Pancreas (tissue), 10 donors: ENCODE measurements at regions not wholly inside any gene's neighbourhood (a gene's known extent, or its start where the extent isn't known, plus 50 kb on each side); places are given as distances from the start of the nearest gene placed in this dataset.

Experiments used
- ATAC-seq, 4 donors: fragments of 200-7000 bp; cut with Tn5 transposase; one replicate each; pipeline versions ENCODE4 v1.8.0 to v1.9.1; 2020; ENCODE audit warnings: mild to moderate bottlenecking in 4 of 4, moderate library complexity in 4 of 4
- DNase-seq, 6 donors: peaks; one replicate each; pipeline ENCODE4 v3.0.0-alpha.2; 2020
- FAIRE-seq: peaks from 2 replicates; lab custom pipeline; 2012; peaks lifted over from hg19 to GRCh38; lab: Jason Lieb, UNC
- H3K27ac ChIP-seq, 4 donors: fragments of 200-600 bp; sonication (generic); 1 replicate in 3 of 4; 2 replicates in 1 of 4; pipeline versions ENCODE4 v1.5.0 to v1.8.0; 2020
- H3K27me3 ChIP-seq, 4 donors: fragments of 200-600 bp; one replicate each; pipeline ENCODE4 v1.8.0; 2021
- H3K36me3 ChIP-seq, 3 donors: fragments of 200-600 bp; sonication (generic) in 1 of 3; one replicate each; pipeline versions ENCODE4 v1.5.0 to v1.8.0; 2020 to 2021
- H3K4me1 ChIP-seq, 3 donors: fragments of 200-600 bp; one replicate each; pipeline ENCODE4 v1.8.0; 2021
- H3K4me3 ChIP-seq, 4 donors: fragments of 200-600 bp; sonication (generic) in 2 of 4; one replicate each; pipeline versions ENCODE4 v1.5.0 to v1.8.0; 2020 to 2021
- H3K9me3 ChIP-seq, 4 donors: fragments of 200-600 bp; one replicate each; pipeline ENCODE4 v1.8.0; 2021
- CTCF ChIP-seq, 4 donors: fragments of 200-600 bp; sonication (generic) in 3 of 4; IDR thresholded peaks; one replicate each; pipeline versions ENCODE4 v1.5.0 to v1.8.0; 2021; ENCODE audit warnings: antibody characterized with exemption in 4 of 4
- WGBS, 2 donors: extraction: QIAGEN DNeasy Blood & Tissue Kit; methylation state at CpG; one replicate each; pipeline ENCODE4 v1.1.7; 2013; 5-methylcytosine and 5-hydroxymethylcytosine counted together
- intact Hi-C, 3 donors: fragments of 100-400 bp; cut with DNase I; formaldehyde crosslinking; loops; one replicate each; pipeline versions ENCODE4 v1.11.1 to v1.14.2; 2022
- donor health status: healthy with polysubstance abuse.
- donor health status: DM: no; HTN: no; CAD: no; lungs with moderate emphysema.
- donor health status: DM: no; HTN: no; CAD: no.
- donor health status: control.
- donor health status: control.
- donor health status: Bipolar disorder and iron deficiency.
- donor health status: DM: yes; HTN: yes; CAD: no.
- donor health status: DM: no; HTN: no; CAD: no.
- donor health status: DM: no; HTN: no; CAD: no.
- donor health status: DM: yes; HTN: yes; CAD: no.

GRCh38 chr20:6502219-6502618, 265.3 kb upstream of the BMP2 start:
- intact Hi-C loops = no loop called here
- Histone ChIP-seq H3K4me3 (no peak overlapping the region), H3K27me3 (no peaks in the 10 kb centered on the region), H3K27ac (no peak overlapping the region), H3K4me1 (no peaks in the 10 kb centered on the region), H3K9me3 (no peaks in the 10 kb centered on the region), H3K36me3 (no peaks in the 10 kb centered on the region)
- TF ChIP-seq CTCF (IDR thresholded peaks at IDR 0.05) = no peak
- no peak for DNase-seq
- 39 to 67% methylated on average over 2 of the region's 2 CpGs for WGBS, 2 donors
- no peak for ATAC-seq
- FAIRE-seq = no peak

- no peak for ATAC-seq
- no peak for TF ChIP-seq CTCF (IDR thresholded peaks at IDR 0.05)
- WGBS, 2 donors = 38 to 39% methylated on average over 1 of the region's 1 CpG
- no peak overlapping the region for H3K27ac ChIP-seq
- no peaks in the 10 kb centered on the region for H3K36me3 ChIP-seq
- DNase-seq = no peak
- no peak overlapping the region for H3K4me3 ChIP-seq
- intact Hi-C loops = no loop called here
- H3K9me3 ChIP-seq = no peaks in the 10 kb centered on the region
- H3K4me1 ChIP-seq = no peaks in the 10 kb centered on the region
- H3K27me3 ChIP-seq = no peaks in the 10 kb centered on the region
- FAIRE-seq = no peak
Measured at GRCh38 chr20:6501061-6501460, 266.4 kb upstream of the BMP2 start.

GRCh38 chr20:6499566-6499965, 267.9 kb upstream of the BMP2 start:
- no peak for ATAC-seq
- intact Hi-C loops = no loop called here
- H3K4me3 ChIP-seq = no peak overlapping the region
- H3K9me3 ChIP-seq = no peaks in the 10 kb centered on the region
- H3K4me1 ChIP-seq = no peaks in the 10 kb centered on the region
- no peak for FAIRE-seq
- H3K27me3 ChIP-seq = no peaks in the 10 kb centered on the region
- no peak for TF ChIP-seq CTCF (IDR thresholded peaks at IDR 0.05)
- no peaks in the 10 kb centered on the region for H3K36me3 ChIP-seq
- no peak for DNase-seq
- H3K27ac ChIP-seq = no peak overlapping the region

GRCh38 chr20:6496874-6497273, 270.6 kb upstream of the BMP2 start:
- no peak overlapping the region for H3K27ac ChIP-seq
- H3K4me1 ChIP-seq = no peaks in the 10 kb centered on the region
- no peak for DNase-seq
- H3K9me3 ChIP-seq = no peaks in the 10 kb centered on the region
- no peaks in the 10 kb centered on the region for H3K36me3 ChIP-seq
- no peak overlapping the region for H3K4me3 ChIP-seq
- no peak for TF ChIP-seq CTCF (IDR thresholded peaks at IDR 0.05)
- H3K27me3 ChIP-seq = no peaks in the 10 kb centered on the region
- FAIRE-seq = no peak
- ATAC-seq = no peak
- intact Hi-C loops = no loop called here

- no peaks in the 10 kb centered on the region for H3K36me3 ChIP-seq
- TF ChIP-seq CTCF (IDR thresholded peaks at IDR 0.05) = no peak
- H3K27me3 ChIP-seq = no peaks in the 10 kb centered on the region
- no peak for FAIRE-seq
- intact Hi-C loops = no loop called here
- WGBS, 2 donors = 21 to 24% methylated on average over 1 of the region's 1 CpG
- no peak overlapping the region for H3K27ac ChIP-seq
- H3K4me1 ChIP-seq = no peaks in the 10 kb centered on the region
- no peak for DNase-seq
- H3K4me3 ChIP-seq = no peak overlapping the region
- no peaks in the 10 kb centered on the region for H3K9me3 ChIP-seq
- ATAC-seq = peak in 1 of 4 donors; percentile 63
Measured at GRCh38 chr20:6495907-6496306, 271.6 kb upstream of the BMP2 start.
